OCI-LY7 (cell line): ENCODE measurements at regions not wholly inside any gene's neighbourhood (a gene's known extent, or its start where the extent isn't known, plus 50 kb on each side); places are given as distances from the start of the nearest gene placed in this dataset.

Experiments
- BruUV-seq: library from RNA; stranded (reverse); fragments of 400-500 nt; replicated peaks from 2 replicates; lab custom pipeline; 2021; lab: Mats Ljungman, UMichigan
- CTCF ChIA-PET: fragments of 300-600 bp; sonication (Branson Sonifier 250); formaldehyde crosslinking; loops from one replicate; lab custom pipeline; 2022; ENCODE audit warnings: antibody characterized with exemption; ENCODE audit not compliant: unreplicated experiment; lab: Charles Lee
- POLR2A ChIA-PET: fragments of 300-600 bp; sonication (Branson Sonifier 250); formaldehyde crosslinking; loops from one replicate; lab custom pipeline; 2022; ENCODE audit warnings: antibody characterized with exemption; lab: Charles Lee
- DNase-seq: peaks from one replicate; pipeline ENCODE4 v3.0.0-alpha.2; 2015; ENCODE audit warnings: low spot score
- H2AFZ ChIP-seq: fragments of 200-600 bp; sonication (generic), shearing (Covaris generic); 2 replicates; pipeline ENCODE4 v1.6.1; 2014; ENCODE audit warnings: mild to moderate bottlenecking, antibody characterized with exemption, low read length, moderate library complexity
- H3K27ac ChIP-seq: fragments of 200-600 bp; sonication (generic); 2 replicates; pipeline ENCODE4 v1.5.1; 2014; ENCODE audit warnings: mixed run types, low read depth, mild to moderate bottlenecking, moderate library complexity, low read length, inconsistent platforms; ENCODE audit not compliant: poor library complexity, severe bottlenecking
- H3K36me3 ChIP-seq: fragments of 200-600 bp; sonication (generic); 2 replicates; pipeline ENCODE4 v1.6.1; 2014; ENCODE audit warnings: mild to moderate bottlenecking, antibody characterized with exemption, low read length, moderate library complexity, mixed read lengths; ENCODE audit not compliant: insufficient read depth
- H3K4me1 ChIP-seq: fragments of 200-600 bp; sonication (generic); 2 replicates; pipeline ENCODE4 v1.5.1; 2014; ENCODE audit warnings: mild to moderate bottlenecking, low read length; ENCODE audit not compliant: insufficient read depth, poor library complexity, severe bottlenecking
- H3K4me2 ChIP-seq: fragments of 200-600 bp; sonication (generic); 2 replicates; pipeline ENCODE4 v1.6.1; 2014; ENCODE audit warnings: mild to moderate bottlenecking, low read length
- H3K4me3 ChIP-seq: fragments of 200-600 bp; sonication (generic); 2 replicates; pipeline ENCODE4 v1.5.1; 2014; ENCODE audit warnings: mild to moderate bottlenecking, low read depth, low read length; ENCODE audit not compliant: poor library complexity, severe bottlenecking
- H3K79me2 ChIP-seq: fragments of 200-600 bp; sonication (generic); 2 replicates; pipeline ENCODE4 v1.6.1; 2016; ENCODE audit warnings: low read depth, mild to moderate bottlenecking, low read length, moderate library complexity, mixed read lengths; ENCODE audit not compliant: insufficient read depth
- H3K9me2 ChIP-seq: fragments of 200-600 bp; sonication (generic); 2 replicates; pipeline ENCODE4 v1.6.1; 2016; ENCODE audit warnings: mild to moderate bottlenecking, low read length, mixed read lengths; ENCODE audit not compliant: insufficient read depth
- H3K9me3 ChIP-seq: fragments of 200-600 bp; sonication (generic); 2 replicates; pipeline ENCODE4 v1.6.1; 2014; ENCODE audit warnings: mild to moderate bottlenecking, mixed run types, low read length, mixed read lengths
- H4K20me1 ChIP-seq: fragments of 200-600 bp; sonication (generic); 2 replicates; pipeline ENCODE4 v1.6.1; 2014; ENCODE audit warnings: mild to moderate bottlenecking, antibody characterized with exemption, low read length, moderate library complexity, mixed read lengths; ENCODE audit not compliant: insufficient read depth
- CTCF ChIP-seq: fragments of 200-600 bp; sonication (generic); conservative IDR thresholded peaks from 2 replicates; pipeline ENCODE4 v1.5.1; 2014; ENCODE audit warnings: mild to moderate bottlenecking, antibody characterized with exemption, low read length, moderate library complexity, mixed read lengths
- EZH2phosphoT487 ChIP-seq: fragments of 200-600 bp; sonication (generic); IDR thresholded peaks from 2 replicates; pipeline ENCODE4 v1.6.1; 2018; ENCODE audit warnings: low read depth, borderline replicate concordance, mild to moderate bottlenecking, mixed run types, antibody characterized with exemption, low read length, moderate library complexity, mixed read lengths
- intact Hi-C: fragments of 100-400 bp; cut with micrococcal nuclease; formaldehyde crosslinking; loops from one replicate; pipeline ENCODE4 v1.10.0; 2022; ENCODE audit not compliant: unreplicated experiment

- no peak for TF ChIP-seq EZH2phosphoT487
- TF ChIP-seq CTCF = no peak
- CTCF ChIA-PET = no interaction called here
- H3K79me2 ChIP-seq = no peaks in the 10 kb centered on the region
Observed at GRCh38 chr17:49901460-49902331, 53.8 kb upstream of the TAC4 start.

GRCh38 chr17:49903523-49903922 is 55.7 kb upstream of the TAC4 start:
- CTCF ChIA-PET = interaction anchor here (0.6 kb wide), 1 partner anchor 346 kb away, joined by 3 read pairs; no protein-coding TSS in a partner anchor

More at GRCh38 chr17:49901460-49902331, 53.8 kb upstream of the TAC4 start:
- no peaks in the 10 kb centered on the region for H3K36me3 ChIP-seq
- no peak for DNase-seq
- no peaks in the 10 kb centered on the region for H4K20me1 ChIP-seq
- intact Hi-C loops = no loop called here
- no peaks in the 10 kb centered on the region for H3K4me1 ChIP-seq
- no peak overlapping the region for H3K27ac ChIP-seq
- H3K9me2 ChIP-seq = no peaks in the 10 kb centered on the region
- no peak overlapping the region for H3K4me3 ChIP-seq
- POLR2A ChIA-PET = interaction anchor here (0.6 kb wide), 1 partner anchor 16 kb away, joined by 3 read pairs; no protein-coding TSS in a partner anchor
- no peak overlapping the region for H2AFZ ChIP-seq
- BruUV-seq = no TSS peak
- H3K4me2 ChIP-seq = no peak overlapping the region
- H3K9me3 ChIP-seq = no peaks in the 10 kb centered on the region

More at GRCh38 chr17:49903523-49903922, 55.7 kb upstream of the TAC4 start:
- Histone ChIP-seq H3K4me1 (no peaks in the 10 kb centered on the region), H3K79me2 (no peaks in the 10 kb centered on the region), H3K27ac (no peak overlapping the region), H4K20me1 (no peaks in the 10 kb centered on the region), H3K4me2 (no peak overlapping the region), H2AFZ (no peak overlapping the region), H3K36me3 (no peaks in the 10 kb centered on the region), H3K9me3 (no peaks in the 10 kb centered on the region), H3K4me3 (no peak overlapping the region), H3K9me2 (no peaks in the 10 kb centered on the region)
- POLR2A ChIA-PET = no interaction called here
- BruUV-seq = no TSS peak
- no peak for TF ChIP-seq EZH2phosphoT487
- TF ChIP-seq CTCF = no peak
- intact Hi-C loops = no loop called here
- DNase-seq = no peak
